ENCODE measurements at regions not wholly inside any gene's neighbourhood (a gene's known extent, or its start where the extent isn't known, plus 50 kb on each side); places are given as distances from the start of the nearest gene placed in this dataset.
"Not testable (repeated sequence)": the region's sequence is repeated elsewhere in the genome, so short reads cannot be mapped to it uniquely, and the experiment has no call there.

DNA sequence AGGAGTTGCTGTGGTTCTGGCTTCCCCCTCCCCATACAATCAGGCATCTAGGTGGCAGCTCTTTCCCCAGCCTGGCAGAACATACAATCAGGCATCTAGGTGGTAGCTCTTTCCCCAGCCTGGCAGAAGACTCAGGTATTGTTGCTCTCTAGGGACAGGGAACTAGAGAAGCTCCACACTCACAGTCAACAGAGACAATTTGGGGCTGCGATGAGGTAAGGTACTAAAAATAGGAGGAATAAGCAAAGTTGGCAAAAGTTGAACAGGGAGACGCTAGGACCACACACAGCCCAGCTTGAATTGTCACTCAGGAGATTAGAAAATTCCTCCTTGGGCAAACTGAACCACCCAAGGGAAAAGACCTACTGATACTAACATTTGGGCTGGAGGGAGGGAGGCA is 315.5 kb upstream of the CDH5 start:
- no peak for DNase-seq (ENCODE audit: extremely low read depth in 1 of 11, low read depth in 9 of 11, low spot score in 4 of 11)

DNA sequence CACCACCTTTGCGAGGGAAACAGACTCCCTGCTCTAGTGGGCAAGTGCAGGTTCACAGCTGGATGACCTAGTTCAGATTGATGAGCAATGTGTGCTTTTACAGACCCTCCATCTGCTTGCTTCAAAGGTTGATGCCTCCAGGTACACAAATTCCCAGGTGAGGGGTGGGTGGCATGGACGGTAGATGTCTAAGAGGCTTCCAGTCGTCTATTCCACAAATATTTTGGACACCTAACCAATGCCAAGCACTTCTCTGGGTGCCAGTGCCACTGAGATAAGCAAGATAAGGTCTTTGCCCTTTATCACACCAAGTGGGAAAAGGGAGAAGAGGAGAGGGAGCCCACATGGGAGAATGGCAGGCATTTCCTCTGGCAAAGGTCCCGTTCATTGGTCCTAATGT is 316.6 kb upstream of the CDH5 start:
- DNase-seq (ENCODE audit: extremely low read depth in 1 of 11, low read depth in 9 of 11, low spot score in 4 of 11) = no peak

DNA sequence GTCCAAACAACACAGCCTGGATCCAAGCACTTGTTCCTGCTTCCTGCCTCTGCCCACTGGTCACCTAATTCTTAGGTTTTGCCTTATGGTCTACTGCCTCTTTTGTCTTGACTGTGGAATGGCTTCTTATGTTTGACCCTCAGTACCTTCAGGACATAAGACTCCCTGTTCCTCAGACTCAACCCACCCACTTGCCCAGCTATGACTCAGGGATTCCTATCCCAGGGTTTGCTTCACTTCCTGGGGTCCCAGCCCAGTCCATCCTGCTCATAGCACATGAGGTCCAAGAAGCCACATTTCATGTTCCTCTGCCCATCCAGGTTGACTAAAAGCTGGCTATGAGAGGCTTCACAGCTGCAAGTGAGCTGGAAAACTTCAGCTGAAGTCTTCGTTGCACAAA is 320.9 kb upstream of the CDH5 start:
- DNase-seq (ENCODE audit: extremely low read depth in 1 of 11, low read depth in 9 of 11, low spot score in 4 of 11) = no peak

DNA sequence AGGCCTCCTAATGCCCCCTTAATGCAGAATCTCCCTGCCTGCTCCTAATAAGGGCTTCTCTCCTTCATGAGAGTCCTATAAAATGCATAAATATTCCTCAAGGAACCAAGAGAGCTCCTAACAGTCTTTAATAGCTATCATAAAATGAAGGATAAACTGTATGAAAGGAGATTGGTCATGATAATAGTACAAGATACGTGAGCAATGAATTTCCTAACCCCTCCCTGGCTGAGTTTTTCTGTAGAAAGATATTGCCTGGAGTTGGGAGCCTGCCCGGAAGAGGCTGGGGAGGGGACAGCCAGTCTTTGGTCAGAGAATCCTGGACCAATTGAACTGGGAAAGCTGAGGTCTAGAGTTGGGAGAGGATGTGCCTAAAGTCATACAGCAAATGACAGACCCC is 321.9 kb upstream of the CDH5 start:
- DNase-seq (ENCODE audit: extremely low read depth in 1 of 11, low read depth in 9 of 11, low spot score in 4 of 11) = no peak

DNA sequence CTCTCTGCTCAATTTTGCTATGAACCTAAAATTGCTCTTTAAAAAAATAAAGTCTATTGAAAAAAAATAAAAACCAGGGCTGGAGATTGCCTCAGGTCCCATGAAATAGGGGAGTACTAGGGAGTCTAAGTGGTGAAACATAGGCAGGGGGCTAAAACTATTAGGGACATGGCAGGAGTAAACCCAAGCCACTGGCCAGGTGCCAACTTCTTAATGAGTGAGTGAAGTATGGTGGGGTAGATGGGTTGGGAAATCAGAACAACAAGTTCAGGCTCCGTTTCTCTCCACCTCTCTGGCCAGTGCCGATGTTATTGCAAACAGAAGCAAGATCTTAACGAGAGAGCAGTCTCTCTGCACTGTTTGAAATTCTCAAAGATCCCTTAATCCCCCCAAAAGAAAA is 322.4 kb upstream of the CDH5 start:
- no peak for DNase-seq (ENCODE audit: extremely low read depth in 1 of 11, low read depth in 9 of 11, low spot score in 4 of 11)

DNA sequence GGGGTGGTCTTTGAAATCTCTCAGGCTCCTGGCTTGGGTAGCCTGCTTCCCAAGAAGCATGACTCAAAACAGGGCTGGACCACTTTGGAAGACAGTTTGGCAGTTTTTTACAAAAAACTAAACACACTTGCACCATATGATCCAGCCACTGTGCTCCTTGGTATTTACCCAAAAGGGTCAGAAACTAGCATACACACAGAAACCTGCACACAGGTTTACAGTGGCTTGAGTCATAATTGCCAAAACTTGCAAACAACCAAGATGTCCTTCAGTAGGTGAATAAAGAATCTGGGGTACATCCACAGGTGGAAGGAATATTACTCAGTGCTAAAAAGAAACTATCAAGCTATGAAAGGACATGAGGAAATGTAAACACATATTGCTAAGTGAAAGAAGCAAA is 323.2 kb upstream of the CDH5 start:
- no peak for DNase-seq (ENCODE audit: extremely low read depth in 1 of 11, low read depth in 9 of 11, low spot score in 4 of 11)

DNA sequence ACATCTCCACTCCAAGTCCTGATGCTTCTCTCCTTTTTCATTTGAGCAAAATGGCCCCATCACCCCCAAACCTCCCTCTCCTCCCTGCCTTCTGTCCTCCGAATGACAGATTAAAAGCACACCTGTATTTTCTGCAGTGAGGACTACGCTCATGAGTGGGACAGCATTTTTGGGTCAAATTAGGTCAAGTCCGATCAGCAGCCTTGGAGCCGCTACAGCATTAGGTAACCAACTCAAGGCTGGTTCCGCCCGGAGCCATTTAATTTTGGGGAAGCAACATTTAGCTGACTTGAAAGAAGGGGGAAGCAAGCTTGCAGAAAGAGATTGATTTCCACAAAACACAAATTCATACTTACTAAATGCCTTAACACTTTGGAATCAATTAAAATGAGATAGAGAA is 324.1 kb upstream of the CDH5 start:
- DNase-seq (ENCODE audit: extremely low read depth in 1 of 11, low read depth in 9 of 11, low spot score in 4 of 11) = no peak

DNA sequence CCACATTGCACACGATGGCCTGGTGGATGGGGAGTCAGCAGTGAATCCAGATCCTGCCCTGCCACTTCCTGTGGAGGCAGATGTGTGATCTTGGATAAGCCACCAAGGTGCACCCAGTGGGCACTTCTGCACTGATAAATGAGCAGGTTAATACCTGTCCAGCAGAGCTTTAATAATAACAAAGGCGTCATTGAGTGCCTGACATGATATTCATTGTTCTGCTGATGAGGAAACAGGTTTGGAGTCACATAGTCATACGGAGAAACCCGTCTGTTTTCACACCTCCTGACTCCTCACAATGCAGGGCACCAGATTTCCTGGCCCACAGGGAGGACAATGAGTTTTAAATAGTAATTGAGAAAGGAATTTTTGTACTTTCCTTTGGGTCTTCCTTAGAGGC is 324.6 kb upstream of the CDH5 start:
- DNase-seq (ENCODE audit: extremely low read depth in 1 of 11, low read depth in 9 of 11, low spot score in 4 of 11) = no peak

DNA sequence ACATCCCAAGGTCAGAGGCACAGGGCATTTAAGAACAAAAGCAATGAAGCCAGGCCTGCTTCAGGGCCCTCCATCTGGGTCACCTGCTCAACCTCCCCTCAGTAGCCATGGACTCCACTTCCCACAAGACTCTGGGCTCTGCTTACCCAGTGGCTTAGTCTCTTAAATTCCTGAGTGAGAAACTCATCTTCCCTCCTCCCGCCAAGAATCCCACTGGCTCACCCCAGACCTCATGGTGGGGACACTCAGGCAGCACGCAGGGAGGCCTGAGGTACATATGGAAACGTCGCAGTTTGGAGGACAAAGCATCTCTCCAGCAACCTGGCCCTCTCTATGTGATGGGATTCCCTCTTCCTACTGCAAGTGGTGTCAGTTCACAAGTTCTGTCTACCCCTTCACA is 326.7 kb upstream of the CDH5 start:
- no peak for DNase-seq (ENCODE audit: extremely low read depth in 1 of 11, low read depth in 9 of 11, low spot score in 4 of 11)

DNA sequence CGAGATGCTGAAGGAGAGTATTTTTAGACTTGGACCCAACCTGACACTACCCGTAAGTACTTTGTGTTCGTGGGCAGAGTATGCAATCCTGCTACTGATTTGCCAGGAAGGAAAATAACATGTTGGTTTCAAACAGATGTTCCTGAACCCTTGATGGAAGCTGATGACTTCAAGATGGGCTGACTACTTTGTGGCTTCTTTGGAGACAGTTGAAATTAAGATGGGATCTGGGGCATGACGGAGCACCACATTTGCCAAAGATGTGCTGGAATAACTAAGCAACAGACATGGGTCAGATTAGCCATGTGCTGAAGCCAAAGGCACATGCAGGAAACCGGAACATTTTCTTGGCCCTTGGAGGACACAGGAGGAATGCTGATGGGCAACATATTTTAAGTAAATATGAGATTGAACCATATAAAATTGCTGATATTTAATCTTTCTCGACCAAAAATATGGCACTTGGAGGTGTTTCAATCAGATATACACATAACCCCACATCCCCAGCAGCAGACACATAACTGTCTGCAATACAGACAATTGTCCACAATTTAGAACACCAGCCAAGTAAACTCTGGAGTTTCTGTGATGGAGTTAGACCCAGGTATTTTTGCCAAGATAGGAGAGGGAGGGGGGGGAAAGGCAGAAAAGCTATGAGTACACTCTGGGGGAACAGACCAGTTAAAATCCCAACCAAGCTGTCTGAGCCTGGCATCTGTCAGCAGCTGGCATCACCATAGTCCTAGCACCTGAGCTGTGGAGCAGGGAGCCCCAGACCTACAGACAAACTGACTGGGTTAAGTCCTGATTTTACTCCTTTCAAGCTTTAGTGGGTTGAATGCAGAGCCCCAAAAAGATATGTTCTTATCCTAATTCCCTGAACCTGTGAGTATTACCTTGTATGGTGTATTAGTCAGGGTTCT is 329.4 kb upstream of the CDH5 start:
- no peak for DNase-seq (ENCODE audit: extremely low read depth in 1 of 11, low read depth in 9 of 11, low spot score in 4 of 11)

DNA sequence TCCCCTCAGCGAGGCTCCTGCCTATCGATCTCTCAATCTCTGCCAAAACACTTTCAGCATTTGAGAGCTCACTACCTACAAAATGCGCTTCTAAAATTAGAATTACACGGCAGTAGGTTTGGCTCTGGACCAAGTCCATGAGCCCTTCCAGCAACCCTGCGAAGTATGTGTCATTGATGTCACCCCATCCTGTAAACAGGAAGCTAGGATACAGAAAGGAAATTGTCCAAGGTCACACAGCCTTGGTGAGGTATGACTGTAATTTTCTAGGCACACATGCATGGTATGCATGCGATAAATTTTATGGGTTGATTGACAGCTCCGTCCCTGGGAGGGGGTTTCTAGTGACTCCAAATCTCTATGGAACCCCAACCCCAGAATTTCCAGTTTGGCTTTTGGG is 330.3 kb upstream of the CDH5 start:
- no peak for DNase-seq (ENCODE audit: extremely low read depth in 1 of 11, low read depth in 9 of 11, low spot score in 4 of 11)

DNA sequence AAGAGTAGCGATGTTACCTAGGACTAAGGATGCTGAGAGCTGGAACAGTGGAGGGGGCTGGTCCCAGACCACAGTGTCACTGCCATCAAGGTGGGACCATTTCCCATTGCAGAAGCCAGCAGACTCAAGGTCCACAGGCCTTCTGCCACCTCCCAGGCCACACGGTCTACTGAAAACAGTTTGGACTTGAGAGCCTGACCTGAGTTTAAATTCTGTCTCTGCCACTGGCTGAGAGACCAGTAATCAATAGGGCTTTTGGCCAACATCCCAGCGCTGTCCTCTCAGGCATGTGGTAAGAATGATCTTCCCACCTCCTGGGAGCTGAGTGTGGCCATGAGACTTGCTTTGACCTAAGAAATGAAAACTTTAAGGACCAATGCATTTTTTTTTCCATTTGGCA is 331.4 kb upstream of the CDH5 start:
- no peak for DNase-seq (ENCODE audit: extremely low read depth in 1 of 11, low read depth in 9 of 11, low spot score in 4 of 11)

DNA sequence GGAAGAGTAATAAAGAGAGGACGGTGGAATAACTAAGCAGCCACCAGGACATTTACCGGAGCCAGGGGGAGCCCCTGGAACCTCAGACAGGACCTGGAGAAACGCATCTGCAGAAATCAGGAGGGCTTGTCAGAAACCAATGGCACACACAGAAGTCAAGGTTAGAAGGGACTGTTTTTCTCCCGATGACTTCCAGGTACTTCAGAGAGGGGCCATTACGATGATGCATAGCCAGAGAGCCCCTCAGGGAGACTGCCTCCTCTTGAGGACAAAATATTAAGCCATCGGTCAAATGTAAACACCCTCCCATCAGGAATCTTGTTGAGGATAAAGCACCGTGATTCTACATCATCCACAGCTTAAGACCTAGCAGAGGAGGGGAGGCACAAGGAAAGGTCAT is 333.6 kb upstream of the CDH5 start:
- DNase-seq (ENCODE audit: extremely low read depth in 1 of 11, low read depth in 9 of 11, low spot score in 4 of 11) = no peak

DNA sequence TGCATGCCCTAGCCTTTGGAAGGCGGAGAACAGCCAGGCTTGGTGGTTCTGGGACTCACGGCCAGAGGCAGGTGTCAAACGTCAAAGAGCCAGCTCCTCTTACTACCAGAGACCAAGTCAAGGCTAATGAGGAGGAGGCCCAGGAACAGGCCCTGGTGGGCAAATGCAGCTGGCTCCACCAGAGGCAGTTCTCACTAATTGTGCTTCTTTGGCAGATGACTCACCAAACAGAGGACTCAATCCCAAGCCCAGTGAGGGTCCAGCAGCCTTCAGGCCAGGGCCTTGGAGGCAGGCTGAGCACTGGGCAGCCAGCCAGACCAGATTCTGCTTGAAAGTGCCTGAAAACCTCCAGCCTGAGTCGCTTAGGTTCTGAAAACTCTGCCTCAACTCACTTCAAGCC is 336.5 kb upstream of the CDH5 start:
- DNase-seq (ENCODE audit: extremely low read depth in 1 of 11, low read depth in 9 of 11, low spot score in 4 of 11) = no peak

DNA sequence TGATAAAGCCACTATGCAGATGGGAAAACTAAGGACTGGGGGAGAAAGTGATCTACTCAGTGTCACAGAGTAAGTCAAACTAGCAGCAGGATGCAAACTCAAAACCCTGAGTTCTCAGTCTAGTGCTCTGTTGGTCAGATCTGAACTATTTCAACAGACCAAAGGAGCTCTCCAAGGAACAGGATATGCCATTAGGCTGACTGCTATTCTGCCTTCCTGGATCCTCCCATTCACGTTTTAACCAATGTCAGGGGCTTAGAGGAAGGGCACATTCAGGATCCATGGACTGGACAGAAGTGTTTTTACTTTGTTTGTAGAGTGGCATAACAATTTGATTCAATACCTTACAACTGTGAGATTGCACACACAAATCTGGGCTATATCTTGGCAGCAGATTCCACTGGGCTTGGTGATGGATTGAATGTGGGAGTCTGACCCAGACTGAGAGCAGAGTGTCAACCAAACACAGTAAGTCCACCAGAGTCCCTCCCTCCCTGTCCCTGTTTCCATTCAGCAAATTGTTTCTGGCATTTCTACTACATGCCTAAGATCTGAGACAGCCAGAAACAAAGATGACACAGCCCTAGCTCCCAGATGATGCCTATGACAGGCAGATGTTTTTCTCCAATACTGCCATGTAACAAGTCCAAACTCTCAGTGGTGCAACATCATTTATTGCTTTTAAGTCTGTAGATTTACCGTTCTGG is 337.8 kb upstream of the CDH5 start:
- DNase-seq (ENCODE audit: extremely low read depth in 1 of 11, low read depth in 9 of 11, low spot score in 4 of 11) = no peak

DNA sequence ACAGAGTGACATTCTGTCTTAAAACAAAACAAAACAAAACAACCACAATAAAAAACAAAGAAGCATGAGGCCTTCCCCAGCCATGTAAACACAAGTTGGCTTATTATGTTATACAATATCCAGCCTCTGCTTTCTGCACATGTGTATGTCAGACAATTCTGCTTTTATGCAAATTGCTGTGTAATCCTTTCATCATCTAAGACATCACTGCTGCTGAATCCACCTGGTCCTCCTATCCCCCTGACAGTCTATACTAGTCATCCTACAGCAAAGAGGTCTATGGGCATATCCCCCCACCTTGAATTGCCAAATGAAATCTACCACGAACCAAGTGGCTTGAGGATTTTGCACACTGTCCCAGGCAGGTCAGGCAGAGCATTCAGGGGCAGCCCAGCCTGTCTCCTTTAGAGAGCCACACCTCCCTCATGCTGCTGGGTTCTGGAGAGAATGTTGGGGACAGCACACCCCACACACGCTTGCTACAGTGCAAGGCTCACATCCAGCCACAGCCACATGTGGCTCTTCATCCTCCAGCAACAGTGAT is 339.6 kb upstream of the CDH5 start:
- DNase-seq (ENCODE audit: extremely low read depth in 1 of 11, low read depth in 9 of 11, low spot score in 4 of 11) = no peak

DNA sequence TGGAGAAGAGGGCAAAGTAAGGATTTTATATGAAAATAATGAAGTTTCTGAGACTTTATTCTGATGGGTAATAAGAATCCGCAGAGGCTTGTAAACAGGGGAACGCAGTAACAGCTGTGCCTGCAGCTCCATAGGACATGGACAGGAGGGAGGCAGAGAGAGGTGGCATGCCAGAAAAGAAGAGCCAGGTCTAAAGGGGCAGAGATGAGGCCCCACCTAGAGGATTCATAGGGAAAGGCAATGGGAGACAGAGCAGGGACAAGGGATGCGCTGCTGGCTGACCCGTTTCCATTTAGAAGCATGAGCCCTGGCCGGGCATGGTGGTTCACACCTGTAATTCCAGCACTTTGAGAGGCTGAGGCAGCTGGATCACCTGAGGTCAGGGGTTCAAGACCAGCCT is 340.3 kb upstream of the CDH5 start:
- DNase-seq (ENCODE audit: extremely low read depth in 1 of 11, low read depth in 9 of 11, low spot score in 4 of 11) = peak in 1 of 11 donors; percentile 12

DNA sequence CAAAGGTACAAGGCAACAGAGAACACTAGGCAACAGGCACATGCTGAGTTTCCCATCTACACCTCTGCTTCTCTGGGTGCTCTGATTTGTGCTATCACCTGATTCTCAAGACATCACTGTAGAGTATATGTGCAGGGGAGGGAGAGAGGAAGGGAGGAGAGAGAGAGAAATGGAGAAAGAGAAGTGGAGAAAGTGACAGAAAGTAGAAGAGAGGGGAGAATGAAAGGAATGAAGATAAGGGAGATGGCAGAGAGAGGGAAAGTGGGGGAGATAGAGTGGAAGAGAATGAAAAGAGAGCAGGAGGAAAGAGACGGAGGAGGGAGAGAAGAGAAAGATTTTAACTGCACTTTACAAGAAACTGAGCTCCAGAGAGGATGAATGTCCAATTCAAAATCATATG is 340.7 kb upstream of the CDH5 start:
- DNase-seq (ENCODE audit: extremely low read depth in 1 of 11, low read depth in 9 of 11, low spot score in 4 of 11) = no peak

DNA sequence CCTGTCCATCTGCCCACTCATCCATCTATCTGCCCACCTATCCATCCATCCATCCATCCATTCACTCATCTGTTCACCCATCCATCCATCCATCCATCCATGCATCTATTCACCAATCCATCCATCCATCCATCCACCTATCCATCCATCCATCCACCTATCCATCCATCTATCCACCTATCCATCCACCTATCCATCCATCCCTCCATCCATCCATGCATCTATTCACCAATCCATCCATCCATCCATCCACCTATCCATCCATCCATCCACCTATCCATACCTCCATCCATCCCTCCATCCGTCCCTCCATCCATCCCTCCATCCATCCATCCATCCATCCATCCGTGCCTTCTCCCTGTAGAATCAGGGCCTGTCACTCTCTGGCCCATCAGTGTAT is 341.9 kb upstream of the CDH5 start:
- DNase-seq (ENCODE audit: extremely low read depth in 1 of 11, low read depth in 9 of 11, low spot score in 4 of 11) = not testable (repeated sequence)

DNA sequence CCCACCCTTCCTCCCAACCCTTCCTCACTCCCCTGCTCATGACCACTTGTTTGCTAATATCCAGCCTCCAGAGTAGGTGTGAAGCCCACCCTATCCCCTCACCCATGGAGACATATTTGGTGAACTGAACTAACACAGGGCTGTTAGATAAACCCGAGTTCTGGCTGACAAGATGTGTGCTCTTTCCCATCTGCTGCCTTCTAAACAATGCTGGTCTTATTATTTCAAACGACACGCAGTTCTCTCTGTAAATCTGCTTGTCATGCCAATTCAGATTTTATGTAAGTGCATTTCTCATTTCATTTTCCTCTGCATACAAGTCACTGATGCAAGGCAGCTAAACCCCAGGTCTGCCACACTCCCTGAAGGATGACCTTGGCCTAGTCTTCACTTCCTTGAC is 343.0 kb upstream of the CDH5 start:
- no peak for DNase-seq (ENCODE audit: extremely low read depth in 1 of 11, low read depth in 9 of 11, low spot score in 4 of 11)

Data from renal cortex interstitium (tissue), 11 donors.